NCI-H1436 treated with DMSO at 0.1 percent for 48 hours (cell line): ENCODE measurements at regions not wholly inside any gene's neighbourhood (a gene's known extent, or its start where the extent isn't known, plus 50 kb on each side); places are given as distances from the start of the nearest gene placed in this dataset.
A peak's percentile ranks its signal among the peaks of the same experiment; 100 is the strongest.

Experiments
- DNase-seq: peaks from one replicate; lab custom pipeline; 2025; lab: John Stamatoyannopoulos, UW

DNA sequence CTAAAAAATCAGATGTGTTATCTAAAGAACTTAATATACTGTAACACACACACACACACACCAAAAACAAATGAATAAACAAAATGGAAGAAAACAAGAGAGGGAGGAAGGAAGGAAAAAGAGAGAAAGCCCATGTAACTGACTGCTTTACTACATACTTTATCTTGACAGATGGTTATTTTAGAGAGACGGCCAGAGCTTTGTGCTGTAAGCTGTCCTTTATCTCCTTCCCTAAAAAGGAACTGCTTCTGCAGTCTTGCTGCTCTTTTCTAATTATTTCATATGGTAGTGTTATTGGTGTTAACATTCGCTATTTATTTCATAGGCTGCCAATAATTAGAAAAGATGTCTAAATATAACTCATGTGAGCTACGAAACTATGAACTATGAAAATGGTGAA is 1384.6 kb downstream of the MRPL39 start:
- no peak for DNase-seq

DNA sequence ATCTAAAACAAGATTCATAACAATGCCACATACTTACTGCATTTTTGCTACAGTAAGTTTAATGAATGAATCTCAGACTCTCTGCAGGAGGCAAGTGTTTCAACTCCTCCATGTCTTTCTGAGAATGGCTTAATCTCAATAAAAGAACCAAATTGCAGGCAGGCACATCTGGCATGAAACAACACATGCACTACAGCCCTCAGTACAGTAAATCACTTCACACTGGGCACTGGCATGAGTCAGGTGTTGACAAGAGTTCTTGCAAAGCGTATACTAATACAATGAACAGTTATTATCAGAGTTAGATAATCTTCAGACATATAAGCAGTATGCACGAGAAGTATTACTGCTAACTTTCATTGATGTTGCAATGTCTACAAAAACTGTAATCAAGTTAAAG is 1386.8 kb downstream of the MRPL39 start:
- no peak for DNase-seq

DNA sequence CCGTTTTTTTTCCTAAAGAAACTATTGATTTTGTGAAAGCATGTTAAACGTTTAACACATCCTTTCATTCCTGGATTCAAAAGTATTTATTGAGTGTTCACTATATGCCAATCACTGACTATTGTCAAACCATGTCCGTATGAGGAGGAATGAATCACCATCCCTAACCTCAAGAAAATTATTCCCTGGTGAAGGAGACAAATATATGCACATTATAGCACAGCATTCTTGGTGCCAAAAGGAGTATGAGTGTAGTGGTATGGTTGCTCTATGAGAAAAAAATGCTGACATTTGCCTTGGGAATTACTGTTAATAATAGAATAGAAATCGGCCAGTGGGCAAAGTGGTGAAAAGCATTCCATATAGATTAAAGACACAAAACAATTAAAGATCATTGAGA is 1390.1 kb downstream of the MRPL39 start:
- no peak for DNase-seq

DNA sequence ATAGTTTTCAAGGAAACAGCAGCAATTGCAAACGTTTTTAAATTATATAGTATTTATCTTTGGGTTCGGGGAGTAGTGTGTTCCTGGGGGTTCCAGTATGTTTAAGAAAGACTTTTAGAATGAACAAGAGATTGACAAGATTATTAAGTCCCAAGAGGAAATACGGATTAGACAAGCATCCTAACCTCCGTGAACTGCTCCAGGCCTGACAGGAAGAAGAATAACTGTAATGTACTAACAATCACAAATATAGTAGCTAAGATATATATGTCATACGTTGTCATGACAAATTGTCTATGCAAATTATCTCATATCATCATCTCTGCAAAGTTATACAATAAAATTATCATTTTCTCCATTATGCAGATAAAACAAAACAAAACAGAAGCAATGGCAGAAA is 1397.2 kb downstream of the MRPL39 start:
- no peak for DNase-seq

DNA sequence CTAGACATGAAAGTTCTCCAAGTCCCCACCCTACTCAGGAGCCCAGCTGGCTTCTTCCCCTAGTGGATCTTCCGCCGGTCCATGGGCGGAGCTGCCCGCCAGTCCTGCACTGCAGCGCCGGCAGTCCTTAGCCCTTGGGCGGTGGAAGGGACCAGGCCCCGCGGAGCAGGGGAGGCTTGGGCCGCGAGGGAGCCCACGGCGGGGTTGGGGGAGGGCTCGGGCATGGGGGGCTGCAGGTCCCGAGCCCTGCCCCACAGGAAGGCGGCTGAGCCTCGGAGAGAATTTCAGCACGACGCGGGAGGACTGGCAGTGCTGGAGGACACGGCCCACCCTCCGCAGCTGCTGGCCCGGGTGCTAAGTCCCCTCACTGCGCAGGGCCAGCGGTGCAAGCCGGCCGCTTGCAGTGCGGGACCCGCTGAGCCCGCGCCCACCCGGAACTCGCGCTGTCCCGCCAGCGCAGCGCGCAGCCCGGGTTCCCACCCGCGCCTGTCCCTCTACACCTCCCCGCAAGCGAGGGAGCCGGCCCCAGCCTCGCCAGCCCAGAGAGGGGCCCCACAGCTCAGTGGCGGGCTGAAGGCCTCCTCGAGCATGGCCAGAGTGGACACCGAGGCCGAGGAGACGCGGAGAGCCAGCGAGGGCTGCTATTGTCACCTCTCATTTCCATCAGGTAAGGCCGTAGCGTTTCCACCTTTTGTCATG is 1398.6 kb downstream of the MRPL39 start:
- no peak for DNase-seq

DNA sequence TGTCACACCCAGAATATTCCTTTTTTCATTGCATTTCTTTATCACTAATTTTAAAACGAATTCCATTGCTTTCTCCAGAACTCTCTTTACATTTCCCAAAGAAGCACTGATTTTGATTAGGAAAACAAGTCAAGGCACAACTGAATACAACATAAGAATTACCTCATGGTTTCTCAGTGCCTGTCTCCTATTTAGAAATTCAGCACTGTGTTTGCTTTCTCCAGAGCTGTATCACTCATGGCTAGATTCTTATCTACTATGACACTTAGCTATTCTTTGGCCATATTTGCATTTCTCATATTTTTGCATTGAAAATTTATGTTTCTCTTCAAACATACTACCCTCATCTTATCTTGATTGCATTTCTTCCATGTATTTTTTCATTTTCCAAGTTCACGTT is 1402.0 kb downstream of the MRPL39 start:
- DNase-seq: no peak

DNA sequence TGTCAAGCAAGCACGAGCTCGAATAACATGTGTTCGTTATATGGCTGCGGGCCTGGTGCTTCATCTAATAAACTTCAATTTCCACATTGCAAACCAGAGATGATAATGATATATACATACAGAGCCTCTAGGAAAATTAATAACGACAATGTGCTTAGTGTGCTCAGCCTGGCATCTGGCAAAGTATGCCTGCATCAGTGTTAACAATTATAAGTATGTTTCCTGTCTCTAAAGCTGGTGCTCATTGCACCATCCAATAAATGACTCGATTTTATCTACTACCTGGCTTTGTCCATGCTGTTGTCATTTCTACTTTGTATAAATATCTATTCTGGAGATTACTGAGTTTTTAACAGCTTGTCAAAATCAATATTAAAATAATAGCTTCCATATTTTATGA is 1402.6 kb downstream of the MRPL39 start:
- DNase-seq: no peak

DNA sequence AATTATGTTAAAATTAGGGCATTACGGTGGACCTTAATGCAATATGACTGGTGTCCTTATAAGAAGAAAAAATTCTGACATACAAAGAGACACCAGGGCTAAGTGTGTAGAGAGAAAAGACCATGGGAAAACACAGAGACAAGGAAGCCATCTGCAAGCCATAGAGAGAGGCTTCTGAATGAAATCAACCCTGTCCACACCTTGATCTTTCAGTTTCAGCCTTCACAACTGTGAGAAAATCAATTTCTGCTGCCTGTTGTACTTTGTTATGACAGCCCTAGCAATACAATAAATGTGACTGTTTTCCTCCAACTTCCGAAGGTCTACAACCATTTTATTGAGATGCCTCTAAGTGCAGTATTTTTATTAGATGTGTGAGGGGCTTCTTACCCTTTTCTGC is 1407.2 kb downstream of the MRPL39 start:
- no peak for DNase-seq

DNA sequence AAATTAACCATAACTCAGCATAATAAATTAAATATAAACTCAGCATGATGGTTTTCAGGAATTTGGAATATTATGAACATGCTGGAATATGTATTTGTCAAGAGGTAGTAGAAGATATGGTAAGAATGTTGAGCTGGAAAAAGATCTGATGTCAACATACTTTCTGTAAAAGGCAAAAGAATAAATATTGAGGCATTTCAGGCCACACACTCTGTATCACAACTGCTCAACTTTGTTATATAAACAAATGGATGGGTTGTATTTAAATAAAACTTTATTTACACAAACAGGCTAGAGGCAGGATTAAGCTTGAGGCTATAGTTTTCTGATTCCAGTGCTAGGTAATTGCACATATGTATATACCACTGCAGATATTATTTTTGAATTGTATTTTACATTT is 1409.4 kb downstream of the MRPL39 start:
- DNase-seq: no peak

DNA sequence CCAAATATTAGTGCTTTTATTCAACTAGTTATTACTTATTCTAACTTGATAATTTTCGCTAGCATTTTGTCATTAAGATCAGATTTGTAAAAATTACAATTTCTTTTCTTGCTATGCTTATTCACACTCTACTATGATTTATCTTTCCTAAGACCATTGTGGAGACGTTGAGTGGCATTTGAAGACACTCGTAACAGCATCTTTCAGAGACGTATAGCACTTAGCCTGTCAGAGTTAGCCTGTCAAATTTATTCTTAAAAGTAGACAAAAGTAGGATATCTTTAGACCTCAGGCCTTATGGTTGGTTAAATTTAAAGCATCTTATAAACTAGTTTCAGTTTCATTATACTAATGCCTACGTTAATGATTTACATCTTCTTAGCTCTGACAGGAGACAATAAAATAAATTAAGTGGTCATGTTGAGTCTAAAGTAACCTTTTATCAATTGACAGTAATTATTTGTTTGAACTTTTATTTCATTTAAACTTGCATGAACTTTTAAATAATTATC is 1410.1 kb downstream of the MRPL39 start:
- no peak for DNase-seq

DNA sequence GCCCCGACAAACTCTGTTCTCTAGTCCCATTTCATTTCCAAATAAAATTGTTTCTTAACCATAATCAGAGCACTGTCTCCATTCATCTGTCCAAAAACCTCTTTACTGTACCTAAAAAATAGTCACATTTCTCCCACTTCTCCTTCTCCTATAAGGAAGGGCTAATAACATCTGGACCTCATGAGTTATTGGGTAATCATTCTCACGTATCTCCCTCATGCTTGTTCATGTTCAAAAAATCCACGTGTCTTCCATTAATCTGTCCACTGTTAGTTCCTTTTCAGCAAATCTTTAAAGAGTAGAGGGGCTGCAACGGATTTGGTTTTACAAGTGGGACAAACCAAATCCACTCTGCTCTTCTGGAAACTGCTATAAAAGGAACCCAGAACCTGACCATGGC is 1418.8 kb downstream of the MRPL39 start:
- DNase-seq: no peak

DNA sequence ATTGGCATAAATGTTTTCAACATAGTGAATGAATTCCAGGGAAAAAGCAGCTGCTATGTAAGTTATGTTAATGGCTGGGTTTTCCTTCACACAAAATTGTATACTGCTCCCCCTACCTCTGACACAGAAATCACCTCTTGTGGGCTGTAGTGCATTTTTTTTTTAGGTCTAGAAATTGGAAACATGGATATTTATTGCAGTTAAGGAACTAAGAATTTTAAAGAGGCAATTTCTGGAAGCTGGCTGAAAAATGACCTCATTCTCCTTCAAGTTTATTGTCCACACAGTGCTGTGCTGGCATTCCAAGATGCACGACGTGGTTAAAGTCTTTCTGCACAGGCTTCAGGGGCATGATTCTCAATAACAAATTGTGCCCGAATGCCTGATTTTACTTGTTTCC is 1424.2 kb downstream of the MRPL39 start:
- DNase-seq: no peak

DNA sequence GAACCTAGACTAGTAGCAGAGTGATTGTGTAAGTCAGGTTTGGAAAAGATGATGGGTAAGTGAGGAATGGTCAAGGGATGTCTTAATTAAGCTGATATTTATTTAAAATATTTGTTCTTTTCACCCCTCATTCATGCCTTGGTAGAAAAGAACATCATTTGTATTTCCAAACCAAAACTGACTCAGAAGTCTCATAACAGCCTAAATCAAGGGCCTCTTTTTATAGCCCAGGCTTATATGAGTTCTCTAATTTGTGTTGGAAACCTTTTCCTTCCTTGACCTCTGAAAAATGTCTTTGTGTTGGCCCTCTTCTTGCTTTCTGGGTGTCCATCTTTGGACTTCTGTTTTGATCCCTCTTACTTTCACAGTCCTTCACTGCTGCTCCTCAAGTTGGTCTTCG is 1428.2 kb downstream of the MRPL39 start:
- no peak for DNase-seq

DNA sequence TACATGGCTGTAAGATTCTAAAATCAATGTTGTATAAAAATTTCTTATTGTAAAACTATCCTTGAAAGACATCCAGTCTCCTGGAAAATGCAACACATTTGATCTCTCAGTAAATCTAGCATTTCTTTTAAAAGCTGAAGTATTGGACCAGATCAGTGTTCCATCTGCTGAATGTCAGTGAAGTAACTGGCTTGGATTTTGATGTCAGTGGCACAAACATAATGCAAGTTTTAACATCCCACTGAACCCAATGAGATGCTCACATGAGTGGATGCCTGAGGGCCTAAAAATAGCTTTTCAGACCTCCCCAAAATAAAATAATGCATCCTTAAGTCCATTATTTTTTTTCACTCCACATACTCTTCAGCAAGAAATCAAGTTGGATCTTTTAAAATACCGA is 1432.2 kb downstream of the MRPL39 start:
- no peak for DNase-seq

DNA sequence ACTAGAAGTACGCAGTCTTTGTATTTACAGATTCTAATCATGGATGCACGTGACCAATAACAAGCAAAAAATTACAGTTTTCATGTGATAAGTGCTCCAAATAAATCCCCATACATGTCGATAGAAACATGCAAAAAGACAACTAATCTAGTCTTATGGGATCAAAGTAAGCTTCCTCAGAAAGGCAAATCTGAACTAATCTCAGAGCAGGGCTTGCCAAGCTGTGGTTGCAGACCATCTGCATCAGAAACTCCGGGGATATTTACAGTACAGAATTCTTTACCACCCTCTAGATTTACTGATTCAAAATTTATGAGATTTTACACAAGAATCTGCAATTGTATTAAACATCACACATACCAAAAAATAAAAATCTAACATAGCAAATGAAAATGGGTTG is 1435.5 kb downstream of the MRPL39 start:
- DNase-seq: no peak

DNA sequence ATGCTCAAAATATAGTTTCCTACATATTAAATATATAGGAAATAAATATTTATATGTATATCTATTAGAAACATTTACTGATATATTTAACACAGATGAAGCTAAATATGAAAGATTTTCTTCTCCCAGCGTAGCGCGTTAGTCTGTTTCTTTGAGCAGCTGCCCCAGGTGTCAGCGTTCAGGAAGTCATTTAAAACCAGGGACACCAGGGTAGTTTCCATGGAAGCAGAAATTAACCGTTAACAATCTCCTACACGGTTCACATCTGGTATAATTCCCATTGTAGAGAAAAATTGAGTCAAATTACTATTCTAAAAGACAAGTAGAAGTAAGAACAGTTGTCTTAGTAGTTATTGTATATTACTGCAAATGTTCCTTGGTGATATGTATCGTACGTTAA is 1443.7 kb downstream of the MRPL39 start:
- DNase-seq: peak; percentile 47

DNA sequence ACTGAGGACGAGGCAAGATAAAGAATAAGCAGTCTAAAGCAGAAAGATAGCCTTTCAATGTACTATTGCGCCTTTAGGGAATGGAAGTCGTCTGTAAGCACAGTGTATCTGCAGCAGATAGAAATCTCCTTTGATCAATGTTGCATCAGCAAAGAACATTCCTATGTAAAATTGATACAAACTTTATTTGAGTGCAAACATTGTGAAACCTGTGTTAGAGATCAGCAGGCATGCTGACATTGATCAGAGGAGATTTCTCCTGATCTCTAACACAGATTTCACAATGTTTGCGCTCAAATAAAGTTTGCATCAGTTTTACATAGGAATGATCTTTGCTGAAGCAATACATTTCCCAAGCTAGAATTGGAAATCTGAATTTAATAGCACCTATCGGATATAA is 1446.8 kb downstream of the MRPL39 start:
- no peak for DNase-seq

DNA sequence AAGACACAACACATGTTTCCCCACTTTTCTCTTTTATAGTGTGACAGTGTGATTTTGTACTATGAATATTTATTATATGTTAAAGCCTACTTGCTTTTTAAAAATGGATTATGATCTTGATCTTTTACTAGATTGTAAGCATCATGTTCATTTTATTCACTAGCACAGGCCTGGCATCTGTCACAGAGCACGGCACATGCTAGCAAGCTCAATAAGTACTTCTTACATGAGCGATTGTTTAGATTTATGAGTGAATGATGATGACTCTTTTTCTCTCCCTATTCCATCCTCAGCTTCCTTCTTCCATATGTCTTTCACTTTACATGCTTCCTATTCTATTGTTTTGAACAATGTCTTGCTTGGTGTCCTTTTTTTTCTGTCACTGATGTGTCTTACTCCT is 1454.1 kb downstream of the MRPL39 start:
- no peak for DNase-seq

DNA sequence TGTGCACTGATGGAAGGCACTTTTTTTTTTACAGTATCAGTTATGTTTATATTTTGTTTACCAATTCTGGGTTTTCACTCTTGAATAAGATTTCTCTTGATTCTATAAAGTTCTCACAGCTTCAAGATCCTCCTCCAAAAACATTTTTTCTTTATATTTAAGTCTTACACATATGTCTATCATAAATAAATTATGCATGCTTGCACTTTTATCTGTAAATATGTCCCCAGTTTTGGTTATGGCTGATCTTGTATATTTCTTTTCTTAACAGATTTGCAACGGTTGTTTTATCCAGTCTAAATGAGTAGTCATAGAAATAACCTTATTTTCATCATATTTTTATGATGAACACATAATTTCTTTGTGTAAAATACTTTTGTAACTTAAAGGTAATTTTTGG is 1456.5 kb downstream of the MRPL39 start:
- no peak for DNase-seq

DNA sequence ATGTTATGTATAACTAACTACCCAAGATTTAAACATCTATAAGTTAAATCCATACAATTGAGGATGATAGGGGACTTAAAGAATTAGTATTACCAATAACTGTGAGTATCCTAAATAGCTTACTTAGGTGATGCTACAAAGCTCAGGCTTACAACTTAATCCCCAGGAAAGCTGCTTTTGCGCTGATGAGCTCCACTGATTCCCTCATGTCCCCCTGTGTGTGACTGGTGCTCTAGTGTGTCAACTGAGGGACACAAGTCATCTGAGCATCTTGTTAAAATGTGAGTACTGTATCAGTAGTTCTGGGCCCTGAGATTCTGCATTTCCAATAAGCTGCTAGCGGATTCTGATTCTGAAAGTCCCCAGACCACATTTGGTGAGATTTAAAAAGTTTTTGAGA is 1458.8 kb downstream of the MRPL39 start:
- DNase-seq: no peak

DNA sequence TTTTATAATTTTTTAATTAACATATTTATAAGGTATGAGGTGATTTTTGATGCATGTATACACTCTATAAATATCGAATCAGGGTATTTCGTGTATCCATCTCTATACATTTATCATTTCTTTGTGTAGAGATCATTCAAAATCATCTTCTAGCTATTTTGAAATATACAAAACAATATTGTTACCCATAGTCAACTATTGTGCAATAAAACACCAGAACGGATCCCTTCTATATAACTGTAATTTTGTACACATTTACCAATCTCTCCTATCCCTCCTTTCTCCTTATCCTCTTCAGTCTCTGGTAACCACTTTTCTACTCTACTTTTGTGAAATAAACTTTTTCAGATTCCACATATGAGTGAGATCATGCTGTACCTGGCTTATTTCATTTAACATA is 1459.6 kb downstream of the MRPL39 start:
- no peak for DNase-seq

DNA sequence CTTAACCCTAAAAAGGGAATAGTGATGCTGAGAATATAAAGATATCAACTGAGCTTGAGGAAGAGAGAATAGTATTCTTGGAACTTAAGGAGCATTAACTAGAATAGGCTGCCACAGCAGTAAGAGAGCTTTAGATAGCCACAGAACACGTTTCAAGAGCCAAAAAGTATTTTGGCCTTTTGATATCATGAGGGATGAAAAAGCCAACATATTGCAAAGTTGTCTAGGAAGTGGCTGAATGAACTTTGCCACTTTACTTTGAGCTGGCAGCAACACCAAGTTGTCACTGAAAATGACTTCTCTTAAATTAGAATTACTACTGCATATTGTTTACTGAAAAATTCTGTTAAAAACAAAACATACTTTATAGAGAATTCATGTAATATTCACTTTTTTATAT is 1476.2 kb downstream of the MRPL39 start:
- DNase-seq: no peak

DNA sequence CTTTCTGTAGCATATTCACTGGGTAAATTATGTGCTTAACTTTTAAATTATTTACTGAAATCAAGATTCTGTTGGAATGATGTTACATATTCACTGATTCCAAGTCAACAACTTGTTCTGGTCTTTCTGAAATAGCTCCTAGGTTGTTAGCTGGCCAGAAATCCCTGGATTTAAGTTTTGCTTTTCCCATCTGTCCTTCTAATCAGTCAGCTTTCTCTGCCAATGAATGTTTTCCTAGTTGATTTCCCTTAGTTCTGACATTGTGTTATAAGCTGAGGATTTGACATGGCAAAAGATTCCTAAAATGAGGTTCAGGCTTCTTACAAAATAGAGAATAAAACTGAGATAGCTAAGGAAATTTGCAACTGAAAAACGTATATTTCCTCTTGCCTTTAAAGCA is 1479.6 kb downstream of the MRPL39 start:
- DNase-seq: no peak

DNA sequence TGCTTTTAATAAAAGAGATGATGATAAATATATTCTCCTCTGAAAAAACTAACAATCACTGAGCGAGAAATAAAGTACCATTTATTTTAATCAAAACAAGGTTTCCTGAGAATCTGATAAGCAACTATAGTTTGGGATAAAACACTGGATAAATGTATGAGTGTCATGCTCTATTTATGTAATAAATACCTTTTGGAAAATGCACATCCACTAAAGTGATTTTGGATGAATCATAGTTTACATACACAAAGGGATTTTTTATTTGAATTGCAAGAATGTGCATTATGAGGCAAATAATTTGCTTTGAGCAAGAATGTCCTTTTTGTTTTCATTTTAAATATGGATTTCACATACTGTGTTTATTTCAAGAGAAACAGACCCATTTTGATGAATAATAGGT is 1483.5 kb downstream of the MRPL39 start:
- no peak for DNase-seq
